Heart left ventricle (tissue), 13 donors: ENCODE measurements at regions not wholly inside any gene's neighbourhood (a gene's known extent, or its start where the extent isn't known, plus 50 kb on each side); places are given as distances from the start of the nearest gene placed in this dataset.

Source experiments
- CTCF ChIP-seq, 12 donors: fragments of 200-600 bp; sonication (generic) in 4 of 12; IDR thresholded peaks; one replicate each; pipeline versions ENCODE4 v1.5.0 to v1.8.0; 2018 to 2022; ENCODE audit warnings: antibody characterized with exemption in 12 of 12, mild to moderate bottlenecking in 5 of 12
- POLR2A ChIP-seq, 2 donors: fragments of 450-650 bp; IDR thresholded peaks; one replicate each; pipeline ENCODE4 v1.6.1; 2017; ENCODE audit warnings: antibody characterized with exemption in 2 of 2, mild to moderate bottlenecking in 2 of 2, moderate library complexity in 2 of 2
- donor health status: ischemic (EF 13 %, LVEDD 7.1; RV severe dilation, severe dysfunction).
- donor health status: DM: no; HTN: yes; CAD: no.
- donor health status: DM: no; HTN: no; CAD: no.
- donor health status: ischemic (EF 25% LVEDD 6.9; RV normal size, moderate dysfunction).
- donor health status: ischemic (EF 25% LVEDD 5.7; RV mildly dilated, moderate dysfunction).
- donor health status: ischemic (EF 35%, LVEDD 5.7; RV mildly dilated, moderate dysfunction).
- donor health status: nonischemic (EF 11% LVEDD 7.7; RV severe dilation, severe dysfunction).
- donor health status: DM: yes; HTN: yes; CAD: no.
- donor health status: PGD.
- donor health status: ischemic (EF 29% LVEDD 5.4; RV normal size, mild dysfunction).
- donor health status: nonischemic (EF 23%, LVEDD 6.1; RV moderate dilation, normal function).

DNA sequence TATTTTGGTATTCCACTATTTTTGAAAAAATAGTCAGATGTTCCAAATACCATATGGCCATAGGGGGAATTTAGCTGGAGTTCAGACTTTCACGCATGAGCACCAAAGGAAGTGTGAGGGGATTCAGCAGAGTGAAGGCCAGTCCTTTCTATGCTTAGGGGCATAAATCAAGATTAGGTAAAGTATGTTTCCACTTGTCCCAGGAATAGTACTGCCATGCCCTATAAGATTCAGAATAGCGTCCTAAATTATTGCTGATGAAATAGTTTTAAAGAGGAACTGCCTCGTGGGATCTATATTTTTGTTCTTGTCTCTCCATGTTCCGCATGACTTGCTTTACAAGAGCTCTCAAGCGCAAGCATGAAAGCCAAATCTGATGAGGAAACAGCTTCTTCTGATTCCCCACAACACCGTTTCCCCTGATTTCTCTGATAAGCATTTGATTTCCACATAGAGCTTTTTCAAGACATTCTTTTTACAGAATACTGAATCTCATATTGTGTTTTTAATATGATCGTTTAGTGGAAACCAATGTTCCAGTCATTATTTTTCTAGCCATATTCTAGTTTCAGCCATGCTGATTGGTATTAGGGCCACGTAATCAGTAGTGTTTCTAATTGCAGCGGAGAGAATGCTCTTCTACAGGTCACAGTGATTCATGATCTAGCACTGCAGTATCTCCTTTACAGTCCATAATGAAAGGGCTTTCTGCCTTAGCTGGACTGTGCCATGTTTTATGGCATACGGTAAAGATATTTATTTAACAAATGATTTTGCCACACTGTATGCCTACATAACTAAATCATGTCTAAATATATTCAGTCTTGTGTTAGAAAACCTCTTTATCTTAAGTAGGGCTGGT is 492.3 kb downstream of the CENPC start:
- TF ChIP-seq POLR2A (IDR thresholded peaks at IDR 0.05) (no peak), CTCF (IDR thresholded peaks at IDR 0.05) (no peak)
